ENCODE measurements at regions not wholly inside any gene's neighbourhood (a gene's known extent, or its start where the extent isn't known, plus 50 kb on each side); places are given as distances from the start of the nearest gene placed in this dataset.

DNA sequence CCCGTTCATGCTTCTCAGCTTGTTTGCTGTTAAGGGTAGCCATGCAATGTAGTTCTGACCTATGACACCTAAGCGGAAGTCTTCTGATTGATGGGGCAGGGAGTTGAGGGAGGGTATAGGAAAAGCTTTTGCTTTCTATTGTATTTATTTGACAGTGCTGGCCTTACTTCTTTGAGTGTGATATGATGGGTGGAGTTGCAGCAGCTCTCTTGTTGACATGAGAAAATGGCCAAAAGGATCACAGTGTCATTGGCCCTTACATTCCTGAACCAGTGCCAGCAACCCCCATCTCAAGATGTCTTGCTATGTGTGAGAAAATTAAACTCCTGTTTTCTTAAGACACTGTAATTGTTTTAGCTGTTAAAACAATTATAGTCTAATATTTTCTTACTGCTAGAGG, 117.5 kb downstream of the SAMD5 start:
- Histone ChIP-seq H3K23ac (ENCODE audit: low read depth, low read length) (no peak overlapping the region), H2BK20ac (ENCODE audit: low read depth, low read length) (no peak overlapping the region), H3K56ac (ENCODE audit: extremely low read depth, insufficient read depth, low read length) (no peak overlapping the region), H4K20me1 (ENCODE audit: insufficient read depth, low read length) (no peaks in the 10 kb centered on the region), H3K4me2 (ENCODE audit: low read depth, low read length) (no peak overlapping the region), H3K36me3 (ENCODE audit: control insufficient read depth, insufficient read depth, low read length) (no peaks in the 10 kb centered on the region), H3K9me3 (ENCODE audit: control insufficient read depth, insufficient read depth, low read length) (no peaks in the 10 kb centered on the region), H3K4me3 (ENCODE audit: insufficient read depth, low read depth, low read length) (no peak overlapping the region), H2BK15ac (ENCODE audit: low read depth, low read length) (no peak overlapping the region), H3K4ac (ENCODE audit: low read depth, low read length) (no peak overlapping the region), H2BK5ac (ENCODE audit: low read depth, low read length, poor library complexity, severe bottlenecking) (no peak overlapping the region), H2AK5ac (ENCODE audit: low read depth, low read length) (0 out of 2 replicates have a peak overlapping the region, but pooled peaks have one; percentile 33), H2AK9ac (replicated peaks; ENCODE audit: low read depth, low read length, poor library complexity) (no peak overlapping the region), H3K9me1 (ENCODE audit: insufficient read depth, low read length) (0 out of 2 replicates have a peak, but pooled peaks cover 7% of the 10 kb centered on the region), H3K18ac (ENCODE audit: low read depth, low read length) (no peak overlapping the region), H3K27me3 (ENCODE audit: control insufficient read depth, insufficient read depth, low read length) (no peaks in the 10 kb centered on the region), H3K14ac (replicated peaks; ENCODE audit: low read depth, low read length) (0 out of 2 replicates have a peak overlapping the region, but pooled peaks have one; percentile 48), H2BK120ac (ENCODE audit: low read depth, low read length) (no peak overlapping the region), H4K91ac (ENCODE audit: insufficient read depth, low read depth, low read length) (no peak overlapping the region), H4K5ac (ENCODE audit: low read depth, low read length) (no peak overlapping the region), H2AFZ (replicated peaks; ENCODE audit: low read length, poor library complexity) (no peak overlapping the region), H3K4me1 (ENCODE audit: control insufficient read depth, insufficient read depth, low read length) (peaks cover 9% of the 10 kb centered on the region), H3K9ac (ENCODE audit: low read depth, low read length) (no peak overlapping the region), H3K27ac (ENCODE audit: insufficient read depth, low read length) (no peak overlapping the region), H3K79me1 (ENCODE audit: low read depth in 1 of 2, low read length in 2 of 2) (no peaks in the 10 kb centered on the region), H4K8ac (ENCODE audit: low read depth in 2 of 2, low read length in 2 of 2) (no peak overlapping the region)
- WGBS, 2 experiments (ENCODE audit: extremely low coverage in 2 of 2, insufficient read length in 1 of 2) = 40% methylated on average over 1 of the region's 2 CpGs; no CpG with 5 or more reads in 1 of the 2 experiments
- CTCF ChIA-PET = interaction anchor here (0.6 to 0.9 kb wide), 3 partner anchors 19 to 592 kb away, joined by 3 to 5 read pairs (median 3); no protein-coding TSS in a partner anchor
- in situ Hi-C loops (cut with MboI; ENCODE audit: low sequenced_read_pairs) (no loop called here), dilution Hi-C loops (cut with HindIII; ENCODE audit: low sequenced_read_pairs, unreplicated experiment) (no loop called here), intact Hi-C loops (cut with micrococcal nuclease) (no loop called here)
- BruUV-seq (replicated peaks) = no TSS peak
- DNase-seq (no peak), ATAC-seq (ENCODE audit: low read depth) (no peak)
- no peak for TF ChIP-seq RAD21 (IDR thresholded peaks at IDR 0.05; ENCODE audit: low read length)
- no peak for TF ChIP-seq SMC3 (IDR thresholded peaks at IDR 0.05; ENCODE audit: low read depth, low read length)
- TF ChIP-seq FOS (IDR thresholded peaks at IDR 0.05; ENCODE audit: low read depth, low read length) = no peak
- no peak for TF ChIP-seq CEBPB (IDR thresholded peaks at IDR 0.05; ENCODE audit: low read depth, low read length)
- TF ChIP-seq, protein P1, sequence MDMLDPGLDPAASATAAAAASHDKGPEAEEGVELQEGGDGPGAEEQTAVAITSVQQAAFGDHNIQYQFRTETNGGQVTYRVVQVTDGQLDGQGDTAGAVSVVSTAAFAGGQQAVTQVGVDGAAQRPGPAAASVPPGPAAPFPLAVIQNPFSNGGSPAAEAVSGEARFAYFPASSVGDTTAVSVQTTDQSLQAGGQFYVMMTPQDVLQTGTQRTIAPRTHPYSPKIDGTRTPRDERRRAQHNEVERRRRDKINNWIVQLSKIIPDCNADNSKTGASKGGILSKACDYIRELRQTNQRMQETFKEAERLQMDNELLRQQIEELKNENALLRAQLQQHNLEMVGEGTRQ (IDR thresholded peaks at IDR 0.05; ENCODE audit: low read depth, low read length) = no peak
- TF ChIP-seq RFX5 (IDR thresholded peaks at IDR 0.05; ENCODE audit: low read depth, low read length) = no peak
- TF ChIP-seq NFE2L2 (IDR thresholded peaks at IDR 0.05; ENCODE audit: low read depth, low read length) = no peak
- TF ChIP-seq POLR2A (IDR thresholded peaks at IDR 0.05; ENCODE audit: low read depth, low read length) = no peak
- TF ChIP-seq, protein P2, sequence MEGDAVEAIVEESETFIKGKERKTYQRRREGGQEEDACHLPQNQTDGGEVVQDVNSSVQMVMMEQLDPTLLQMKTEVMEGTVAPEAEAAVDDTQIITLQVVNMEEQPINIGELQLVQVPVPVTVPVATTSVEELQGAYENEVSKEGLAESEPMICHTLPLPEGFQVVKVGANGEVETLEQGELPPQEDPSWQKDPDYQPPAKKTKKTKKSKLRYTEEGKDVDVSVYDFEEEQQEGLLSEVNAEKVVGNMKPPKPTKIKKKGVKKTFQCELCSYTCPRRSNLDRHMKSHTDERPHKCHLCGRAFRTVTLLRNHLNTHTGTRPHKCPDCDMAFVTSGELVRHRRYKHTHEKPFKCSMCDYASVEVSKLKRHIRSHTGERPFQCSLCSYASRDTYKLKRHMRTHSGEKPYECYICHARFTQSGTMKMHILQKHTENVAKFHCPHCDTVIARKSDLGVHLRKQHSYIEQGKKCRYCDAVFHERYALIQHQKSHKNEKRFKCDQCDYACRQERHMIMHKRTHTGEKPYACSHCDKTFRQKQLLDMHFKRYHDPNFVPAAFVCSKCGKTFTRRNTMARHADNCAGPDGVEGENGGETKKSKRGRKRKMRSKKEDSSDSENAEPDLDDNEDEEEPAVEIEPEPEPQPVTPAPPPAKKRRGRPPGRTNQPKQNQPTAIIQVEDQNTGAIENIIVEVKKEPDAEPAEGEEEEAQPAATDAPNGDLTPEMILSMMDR (conservative IDR thresholded peaks at IDR 0.05; ENCODE audit: low read depth, low read length) = no peak
- TF ChIP-seq MAFK (IDR thresholded peaks at IDR 0.05; ENCODE audit: low read depth, low read length) = no peak
- TF ChIP-seq RCOR1 (IDR thresholded peaks at IDR 0.05; ENCODE audit: insufficient replicate concordance, low read length) = no peak
- POLR2A ChIA-PET (ENCODE audit: unreplicated experiment) = no interaction called here

Data from IMR-90 (cell line).